HG02610 (cell line): ENCODE measurements at regions not wholly inside any gene's neighbourhood (a gene's known extent, or its start where the extent isn't known, plus 50 kb on each side); places are given as distances from the start of the nearest gene placed in this dataset.
"Not testable (repeated sequence)": the region's sequence is repeated elsewhere in the genome, so short reads cannot be mapped to it uniquely, and the experiment has no call there.

Source experiments
- ATAC-seq: cut with Tn5 transposase; IDR thresholded peaks from one replicate; pipeline ENCODE4 v1.9.1; 2021; ENCODE audit warnings: mild to moderate bottlenecking, moderate library complexity; ENCODE audit not compliant: unreplicated experiment

- ATAC-seq, result no peak
Observed at GRCh38 chr18:75862458-75862857, 435.0 kb upstream of the SMIM21 start.

GRCh38 chr18:75860166-75860565 is 432.7 kb upstream of the SMIM21 start:
- ATAC-seq, result no peak

GRCh38 chr18:75859533-75859932 is 432.0 kb upstream of the SMIM21 start:
- no peak for ATAC-seq

- no peak for ATAC-seq
Observed at GRCh38 chr18:75858754-75859153, 431.3 kb upstream of the SMIM21 start.

GRCh38 chr18:75857558-75857957 is 430.1 kb upstream of the SMIM21 start:
- no peak for ATAC-seq

GRCh38 chr18:75854808-75855207 is 427.3 kb upstream of the SMIM21 start:
- no peak for ATAC-seq

GRCh38 chr18:75854174-75854573 is 426.7 kb upstream of the SMIM21 start:
- ATAC-seq, result no peak

- ATAC-seq, result no peak
Observed at GRCh38 chr18:75846321-75846720, 418.8 kb upstream of the SMIM21 start.

- ATAC-seq, result no peak
Observed at GRCh38 chr18:75845413-75845812, 417.9 kb upstream of the SMIM21 start.

- no peak for ATAC-seq
Observed at GRCh38 chr18:75844146-75844545, 416.6 kb upstream of the SMIM21 start.

- no peak for ATAC-seq
Observed at GRCh38 chr18:75840131-75840530, 412.6 kb upstream of the SMIM21 start.

GRCh38 chr18:75839686-75840085 is 412.2 kb upstream of the SMIM21 start:
- not testable (repeated sequence) for ATAC-seq

- ATAC-seq, result no peak
Observed at GRCh38 chr18:75839041-75839440, 411.5 kb upstream of the SMIM21 start.

- ATAC-seq, result no peak
Observed at GRCh38 chr18:75837316-75837715, 409.8 kb upstream of the SMIM21 start.

- no peak for ATAC-seq
Observed at GRCh38 chr18:75836516-75836915, 409.0 kb upstream of the SMIM21 start.

GRCh38 chr18:75831960-75832359 is 404.5 kb upstream of the SMIM21 start:
- ATAC-seq, result no peak

GRCh38 chr18:75830828-75831227 is 403.3 kb upstream of the SMIM21 start:
- ATAC-seq, result no peak

GRCh38 chr18:75829091-75829490 is 401.6 kb upstream of the SMIM21 start:
- ATAC-seq, result no peak

GRCh38 chr18:75828379-75828778 is 400.9 kb upstream of the SMIM21 start:
- no peak for ATAC-seq

- ATAC-seq, result no peak
Observed at GRCh38 chr18:75827751-75828287, 400.3 kb upstream of the SMIM21 start.

GRCh38 chr18:75824661-75825060 is 397.2 kb upstream of the SMIM21 start:
- no peak for ATAC-seq

- ATAC-seq, result no peak
Observed at GRCh38 chr18:75823471-75823870, 396.0 kb upstream of the SMIM21 start.

GRCh38 chr18:75818383-75818782 is 390.9 kb upstream of the SMIM21 start:
- ATAC-seq, result no peak

GRCh38 chr18:75815767-75816166 is 388.3 kb upstream of the SMIM21 start:
- no peak for ATAC-seq
